Mucosa of stomach (tissue), 1 donor: ENCODE measurements at regions not wholly inside any gene's neighbourhood (a gene's known extent, or its start where the extent isn't known, plus 50 kb on each side); places are given as distances from the start of the nearest gene placed in this dataset.

ENCODE experiments used
- H3K27me3 ChIP-seq: one replicate; pipeline ENCODE4 v1.7.0; 2013; ENCODE audit warnings: mild to moderate bottlenecking, low read length; ENCODE audit not compliant: control insufficient read depth, insufficient read depth
- H3K36me3 ChIP-seq: one replicate; pipeline ENCODE4 v1.7.0; 2013; ENCODE audit warnings: low read length; ENCODE audit not compliant: control insufficient read depth, insufficient read depth
- H3K4me1 ChIP-seq: one replicate; pipeline ENCODE4 v1.7.0; 2013; ENCODE audit warnings: mild to moderate bottlenecking, low read length; ENCODE audit not compliant: control insufficient read depth, insufficient read depth
- H3K4me3 ChIP-seq: one replicate; pipeline ENCODE4 v1.7.0; 2013; ENCODE audit warnings: low read length
- H3K9ac ChIP-seq: one replicate; pipeline ENCODE4 v1.7.0; 2013; ENCODE audit warnings: mild to moderate bottlenecking, low read length, moderate library complexity
- H3K9me3 ChIP-seq: one replicate; pipeline ENCODE4 v1.7.0; 2013; ENCODE audit warnings: mild to moderate bottlenecking, low read length, moderate library complexity; ENCODE audit not compliant: control insufficient read depth
- donor health status: Pancreatic carcinoma.

- Histone ChIP-seq H3K27me3 (no peaks in the 10 kb centered on the region), H3K4me1 (no peaks in the 10 kb centered on the region), H3K36me3 (no peaks in the 10 kb centered on the region), H3K9ac (no peak overlapping the region), H3K9me3 (no peaks in the 10 kb centered on the region), H3K4me3 (no peak overlapping the region)
Measured at GRCh38 chr10:8956400-8956799, 901.9 kb downstream of the GATA3 start.

GRCh38 chr10:8962249-8962648 lies 907.8 kb downstream of the GATA3 start:
- no peak overlapping the region for H3K4me3 ChIP-seq
- H3K9ac ChIP-seq = no peak overlapping the region
- no peaks in the 10 kb centered on the region for H3K4me1 ChIP-seq
- H3K36me3 ChIP-seq = no peaks in the 10 kb centered on the region
- no peaks in the 10 kb centered on the region for H3K9me3 ChIP-seq
- H3K27me3 ChIP-seq = no peaks in the 10 kb centered on the region

- Histone ChIP-seq H3K9ac (no peak overlapping the region), H3K36me3 (no peaks in the 10 kb centered on the region), H3K4me3 (no peak overlapping the region), H3K27me3 (no peaks in the 10 kb centered on the region), H3K4me1 (no peaks in the 10 kb centered on the region), H3K9me3 (no peaks in the 10 kb centered on the region)
Measured at GRCh38 chr10:8967061-8967460, 912.6 kb downstream of the GATA3 start.

- no peaks in the 10 kb centered on the region for H3K4me1 ChIP-seq
- no peaks in the 10 kb centered on the region for H3K27me3 ChIP-seq
- no peak overlapping the region for H3K9ac ChIP-seq
- H3K4me3 ChIP-seq = no peak overlapping the region
- H3K36me3 ChIP-seq = no peaks in the 10 kb centered on the region
- H3K9me3 ChIP-seq = no peaks in the 10 kb centered on the region
Measured at GRCh38 chr10:8969853-8970252, 915.4 kb downstream of the GATA3 start.

GRCh38 chr10:8975535-8975934 lies 921.0 kb downstream of the GATA3 start:
- no peak overlapping the region for H3K4me3 ChIP-seq
- H3K27me3 ChIP-seq = no peaks in the 10 kb centered on the region
- H3K9me3 ChIP-seq = no peaks in the 10 kb centered on the region
- H3K4me1 ChIP-seq = no peaks in the 10 kb centered on the region
- H3K36me3 ChIP-seq = no peaks in the 10 kb centered on the region
- H3K9ac ChIP-seq = no peak overlapping the region

- no peaks in the 10 kb centered on the region for H3K9me3 ChIP-seq
- no peaks in the 10 kb centered on the region for H3K27me3 ChIP-seq
- H3K4me1 ChIP-seq = no peaks in the 10 kb centered on the region
- no peak overlapping the region for H3K9ac ChIP-seq
- H3K4me3 ChIP-seq = no peak overlapping the region
- no peaks in the 10 kb centered on the region for H3K36me3 ChIP-seq
Measured at GRCh38 chr10:8978100-8978499, 923.6 kb downstream of the GATA3 start.

- no peaks in the 10 kb centered on the region for H3K4me1 ChIP-seq
- no peaks in the 10 kb centered on the region for H3K9me3 ChIP-seq
- H3K9ac ChIP-seq = no peak overlapping the region
- no peaks in the 10 kb centered on the region for H3K36me3 ChIP-seq
- H3K4me3 ChIP-seq = no peak overlapping the region
- H3K27me3 ChIP-seq = no peaks in the 10 kb centered on the region
Measured at GRCh38 chr10:8979976-8980375, 925.5 kb downstream of the GATA3 start.

- Histone ChIP-seq H3K36me3 (no peaks in the 10 kb centered on the region), H3K9ac (no peak overlapping the region), H3K4me3 (no peak overlapping the region), H3K9me3 (no peaks in the 10 kb centered on the region), H3K27me3 (no peaks in the 10 kb centered on the region), H3K4me1 (no peaks in the 10 kb centered on the region)
Measured at GRCh38 chr10:8981277-8981676, 926.8 kb downstream of the GATA3 start.

- H3K27me3 ChIP-seq = no peaks in the 10 kb centered on the region
- H3K9me3 ChIP-seq = no peaks in the 10 kb centered on the region
Measured at GRCh38 chr10:8985651-8986050, 931.2 kb downstream of the GATA3 start.

GRCh38 chr10:8986975-8987374 lies 932.5 kb downstream of the GATA3 start:
- Histone ChIP-seq H3K9me3 (no peaks in the 10 kb centered on the region), H3K27me3 (no peaks in the 10 kb centered on the region), H3K4me1 (no peaks in the 10 kb centered on the region), H3K36me3 (no peaks in the 10 kb centered on the region), H3K4me3 (no peak overlapping the region), H3K9ac (no peak overlapping the region)

More at GRCh38 chr10:8985651-8986050, 931.2 kb downstream of the GATA3 start:
- Histone ChIP-seq H3K9ac (no peak overlapping the region), H3K4me3 (no peak overlapping the region), H3K4me1 (no peaks in the 10 kb centered on the region), H3K36me3 (no peaks in the 10 kb centered on the region)

- no peaks in the 10 kb centered on the region for H3K9me3 ChIP-seq
- H3K36me3 ChIP-seq = no peaks in the 10 kb centered on the region
- H3K4me3 ChIP-seq = no peak overlapping the region
- H3K9ac ChIP-seq = no peak overlapping the region
- no peaks in the 10 kb centered on the region for H3K27me3 ChIP-seq
- no peaks in the 10 kb centered on the region for H3K4me1 ChIP-seq
Measured at GRCh38 chr10:8987712-8988111, 933.2 kb downstream of the GATA3 start.

GRCh38 chr10:8990280-8990987 lies 935.9 kb downstream of the GATA3 start:
- Histone ChIP-seq H3K36me3 (no peaks in the 10 kb centered on the region), H3K27me3 (no peaks in the 10 kb centered on the region), H3K9ac (no peak overlapping the region), H3K4me1 (no peaks in the 10 kb centered on the region), H3K4me3 (no peak overlapping the region), H3K9me3 (no peaks in the 10 kb centered on the region)

GRCh38 chr10:8992009-8992408 lies 937.5 kb downstream of the GATA3 start:
- no peaks in the 10 kb centered on the region for H3K36me3 ChIP-seq
- no peak overlapping the region for H3K9ac ChIP-seq
- no peaks in the 10 kb centered on the region for H3K27me3 ChIP-seq
- H3K4me3 ChIP-seq = no peak overlapping the region
- H3K4me1 ChIP-seq = no peaks in the 10 kb centered on the region
- no peaks in the 10 kb centered on the region for H3K9me3 ChIP-seq
